HEK293T (cell line): ENCODE measurements at regions not wholly inside any gene's neighbourhood (a gene's known extent, or its start where the extent isn't known, plus 50 kb on each side); places are given as distances from the start of the nearest gene placed in this dataset.

Experiments
- CTCF ChIA-PET: fragments of 350-600 bp; formaldehyde crosslinking; extraction: SDS; loops from one replicate; lab custom pipeline; 2021; ENCODE audit warnings: antibody characterized with exemption, inconsistent platforms; lab: Yijun Ruan, JAX
- POLR2A ChIA-PET: fragments of 350-600 bp; formaldehyde crosslinking; extraction: SDS; loops from one replicate; lab custom pipeline; 2020; ENCODE audit warnings: antibody characterized with exemption, inconsistent platforms; lab: Yijun Ruan, JAX
- DNase-seq: peaks from one replicate; pipeline ENCODE4 v3.0.0; 2012; ENCODE audit warnings: mixed read lengths; ENCODE audit errors: extremely low spot score
- ARNT ChIP-seq: fragments of 450-650 bp; IDR thresholded peaks from 2 replicates; pipeline ENCODE4 v1.6.1; 2017; ENCODE audit warnings: mild to moderate bottlenecking
- BHLHE40 ChIP-seq: fragments of 450-650 bp; IDR thresholded peaks from 2 replicates; pipeline ENCODE4 v1.6.1; 2016; ENCODE audit warnings: mild to moderate bottlenecking, moderate library complexity, borderline replicate concordance
- CTBP1 ChIP-seq: fragments of 450-650 bp; IDR thresholded peaks from 2 replicates; pipeline ENCODE4 v1.6.1; 2016; ENCODE audit warnings: borderline replicate concordance
- ELF4 ChIP-seq: fragments of 450-650 bp; IDR thresholded peaks from 2 replicates; pipeline ENCODE4 v1.6.1; 2017; ENCODE audit warnings: antibody characterized with exemption
- FOXA1 ChIP-seq: fragments of 450-650 bp; IDR thresholded peaks from 2 replicates; pipeline ENCODE4 v1.6.1; 2016; ENCODE audit warnings: mild to moderate bottlenecking
- FOXK2 ChIP-seq: fragments of 450-650 bp; IDR thresholded peaks from 2 replicates; pipeline ENCODE4 v1.6.1; 2016; ENCODE audit warnings: mild to moderate bottlenecking
- FOXM1 ChIP-seq: fragments of 450-650 bp; IDR thresholded peaks from 2 replicates; pipeline ENCODE4 v1.6.1; 2017; ENCODE audit warnings: mild to moderate bottlenecking, borderline replicate concordance
- HDGF ChIP-seq: fragments of 450-650 bp; IDR thresholded peaks from 2 replicates; pipeline ENCODE4 v1.6.1; 2017; ENCODE audit warnings: antibody characterized with exemption, borderline replicate concordance
- L3MBTL2 ChIP-seq: fragments of 450-650 bp; conservative IDR thresholded peaks from 2 replicates; pipeline ENCODE4 v1.6.1; 2016; ENCODE audit warnings: mild to moderate bottlenecking
- LEF1 ChIP-seq: fragments of 450-650 bp; IDR thresholded peaks from 2 replicates; pipeline ENCODE4 v1.6.1; 2017; ENCODE audit warnings: mild to moderate bottlenecking, borderline replicate concordance
- NFRKB ChIP-seq: fragments of 450-650 bp; IDR thresholded peaks from 2 replicates; pipeline ENCODE4 v1.6.1; 2016; ENCODE audit warnings: mild to moderate bottlenecking, moderate library complexity
- PKNOX1 ChIP-seq: fragments of 450-650 bp; IDR thresholded peaks from 2 replicates; pipeline ENCODE4 v1.6.1; 2016
- SP1 ChIP-seq: fragments of 450-650 bp; IDR thresholded peaks from 2 replicates; pipeline ENCODE4 v1.6.1; 2017
- SUZ12 ChIP-seq: fragments of 450-650 bp; IDR thresholded peaks from 2 replicates; pipeline ENCODE4 v1.6.1; 2016; ENCODE audit warnings: mild to moderate bottlenecking
- TARDBP ChIP-seq: fragments of 450-650 bp; IDR thresholded peaks from 2 replicates; pipeline ENCODE4 v1.6.1; 2016
- ZNF384 ChIP-seq: fragments of 450-650 bp; IDR thresholded peaks from 2 replicates; pipeline ENCODE4 v1.6.1; 2016

- no peak for DNase-seq
- CTCF ChIA-PET: no interaction called here
- POLR2A ChIA-PET: no interaction called here
- no peak for TF ChIP-seq ARNT
- TF ChIP-seq SP1: no peak
- no peak for TF ChIP-seq FOXK2
- no peak for TF ChIP-seq PKNOX1
- TF ChIP-seq BHLHE40: no peak
- TF ChIP-seq L3MBTL2: no peak
- no peak for TF ChIP-seq FOXM1
- TF ChIP-seq LEF1: no peak
- TF ChIP-seq SUZ12: no peak
- TF ChIP-seq NFRKB: no peak
Measured at GRCh38 chr11:23257556-23257955, 397.3 kb upstream of the CCDC179 start.

- CTCF ChIA-PET: no interaction called here
Measured at GRCh38 chr11:23263466-23263865, 403.2 kb upstream of the CCDC179 start.

GRCh38 chr11:23272095-23272494 is 411.8 kb upstream of the CCDC179 start:
- POLR2A ChIA-PET: no interaction called here
- CTCF ChIA-PET: no interaction called here
- TF ChIP-seq FOXK2 (no peak), ELF4 (no peak), L3MBTL2 (no peak), TARDBP (no peak), ARNT (no peak), FOXA1 (no peak), HDGF (no peak), LEF1 (no peak)
- DNase-seq: no peak

More at GRCh38 chr11:23263466-23263865, 403.2 kb upstream of the CCDC179 start:
- DNase-seq: no peak
- TF ChIP-seq ZNF384 (no peak), L3MBTL2 (no peak), FOXA1 (no peak), SP1 (no peak)
- POLR2A ChIA-PET: no interaction called here

GRCh38 chr11:23278121-23278520 is 417.8 kb upstream of the CCDC179 start:
- TF ChIP-seq NFRKB (no peak), TARDBP (no peak), PKNOX1 (no peak), L3MBTL2 (no peak), CTBP1 (no peak), ARNT (no peak), BHLHE40 (no peak), SUZ12 (no peak), HDGF (no peak), FOXK2 (no peak), ELF4 (no peak), ZNF384 (no peak), FOXM1 (no peak), FOXA1 (no peak), SP1 (no peak), LEF1 (no peak)
- no peak for DNase-seq
- ChIA-PET POLR2A (no interaction called here), CTCF (no interaction called here)

GRCh38 chr11:23280088-23280487 is 419.8 kb upstream of the CCDC179 start:
- DNase-seq: no peak
- TF ChIP-seq ZNF384: no peak
- TF ChIP-seq ARNT: no peak
- TF ChIP-seq ELF4: no peak
- no peak for TF ChIP-seq FOXM1
- TF ChIP-seq SP1: no peak
- no peak for TF ChIP-seq LEF1
- no peak for TF ChIP-seq SUZ12
- TF ChIP-seq HDGF: no peak
- TF ChIP-seq NFRKB: no peak
- no peak for TF ChIP-seq L3MBTL2
- TF ChIP-seq BHLHE40: no peak
- TF ChIP-seq FOXK2: no peak
- TF ChIP-seq FOXA1: no peak
- TF ChIP-seq TARDBP: no peak
- TF ChIP-seq PKNOX1: no peak
- no peak for TF ChIP-seq CTBP1
- ChIA-PET POLR2A (no interaction called here), CTCF (no interaction called here)

- DNase-seq: no peak
- TF ChIP-seq CTBP1 (no peak), ARNT (no peak), NFRKB (no peak), BHLHE40 (no peak), SP1 (no peak), ZNF384 (no peak)
- POLR2A ChIA-PET: no interaction called here
- CTCF ChIA-PET: no interaction called here
Measured at GRCh38 chr11:23283666-23284065, 423.4 kb upstream of the CCDC179 start.

GRCh38 chr11:23284631-23285030 is 424.4 kb upstream of the CCDC179 start:
- POLR2A ChIA-PET: no interaction called here
- CTCF ChIA-PET: no interaction called here
- no peak for TF ChIP-seq ZNF384
- no peak for TF ChIP-seq SUZ12
- TF ChIP-seq BHLHE40: no peak
- no peak for DNase-seq
